Prostate gland (tissue), 2 donors: ENCODE measurements at regions not wholly inside any gene's neighbourhood (a gene's known extent, or its start where the extent isn't known, plus 50 kb on each side); places are given as distances from the start of the nearest gene placed in this dataset.

Experiments used
- DNase-seq: peaks from one replicate; pipeline ENCODE4 v3.0.0-alpha.2; 2019; ENCODE audit warnings: low spot score
- H3K27ac ChIP-seq, 2 donors: fragments of 200-600 bp; sonication (generic); 2 replicates each; pipeline ENCODE4 v1.5.1; 2017 to 2019
- H3K27me3 ChIP-seq: fragments of 200-600 bp; sonication (generic); replicated peaks from 2 replicates; pipeline ENCODE4 v1.5.1; 2019; ENCODE audit not compliant: insufficient read depth
- H3K36me3 ChIP-seq, 2 donors: fragments of 200-600 bp; sonication (generic); 1 replicate in 1 of 2; 2 replicates in 1 of 2; pipeline versions ENCODE4 v1.5.1 to v1.8.1; 2017 to 2019
- H3K4me1 ChIP-seq: fragments of 200-600 bp; sonication (generic); replicated peaks from 2 replicates; pipeline ENCODE4 v1.5.1; 2019
- H3K4me3 ChIP-seq, 2 donors: fragments of 200-600 bp; sonication (generic); 2 replicates each; pipeline ENCODE4 v1.5.1; 2017 to 2019
- H3K9me3 ChIP-seq: fragments of 200-600 bp; sonication (generic); 2 replicates; pipeline ENCODE4 v1.5.1; 2017
- POLR2A ChIP-seq: fragments of 450-650 bp; IDR thresholded peaks from one replicate; pipeline ENCODE4 v1.6.1; 2016; ENCODE audit warnings: antibody characterized with exemption, mild to moderate bottlenecking
- POLR2AphosphoS5 ChIP-seq: sonication (generic); formaldehyde crosslinking; IDR thresholded peaks from one replicate; pipeline ENCODE4 v1.6.1; 2017; ENCODE audit warnings: antibody characterized with exemption
- WGBS: methylation state at CpG from one replicate; pipeline ENCODE4 v1.1.5; 2018; 5-methylcytosine and 5-hydroxymethylcytosine counted together
- intact Hi-C: fragments of 100-400 bp; cut with DNase I; formaldehyde crosslinking; loops from one replicate; pipeline ENCODE4 v1.14.2; 2022
- TF ChIP-seq, protein P1 (sequence below), 4 experiments: fragments of 200-600 bp in 2 of 4; fragments of 450-650 bp in 2 of 4; sonication (generic) in 2 of 4; IDR thresholded peaks; 1 replicate in 3 of 4; 2 replicates in 1 of 4; pipeline ENCODE4 v1.5.1; 2016 to 2019; ENCODE audit warnings: antibody characterized with exemption in 4 of 4, mild to moderate bottlenecking in 2 of 4, moderate library complexity in 2 of 4

DNA sequence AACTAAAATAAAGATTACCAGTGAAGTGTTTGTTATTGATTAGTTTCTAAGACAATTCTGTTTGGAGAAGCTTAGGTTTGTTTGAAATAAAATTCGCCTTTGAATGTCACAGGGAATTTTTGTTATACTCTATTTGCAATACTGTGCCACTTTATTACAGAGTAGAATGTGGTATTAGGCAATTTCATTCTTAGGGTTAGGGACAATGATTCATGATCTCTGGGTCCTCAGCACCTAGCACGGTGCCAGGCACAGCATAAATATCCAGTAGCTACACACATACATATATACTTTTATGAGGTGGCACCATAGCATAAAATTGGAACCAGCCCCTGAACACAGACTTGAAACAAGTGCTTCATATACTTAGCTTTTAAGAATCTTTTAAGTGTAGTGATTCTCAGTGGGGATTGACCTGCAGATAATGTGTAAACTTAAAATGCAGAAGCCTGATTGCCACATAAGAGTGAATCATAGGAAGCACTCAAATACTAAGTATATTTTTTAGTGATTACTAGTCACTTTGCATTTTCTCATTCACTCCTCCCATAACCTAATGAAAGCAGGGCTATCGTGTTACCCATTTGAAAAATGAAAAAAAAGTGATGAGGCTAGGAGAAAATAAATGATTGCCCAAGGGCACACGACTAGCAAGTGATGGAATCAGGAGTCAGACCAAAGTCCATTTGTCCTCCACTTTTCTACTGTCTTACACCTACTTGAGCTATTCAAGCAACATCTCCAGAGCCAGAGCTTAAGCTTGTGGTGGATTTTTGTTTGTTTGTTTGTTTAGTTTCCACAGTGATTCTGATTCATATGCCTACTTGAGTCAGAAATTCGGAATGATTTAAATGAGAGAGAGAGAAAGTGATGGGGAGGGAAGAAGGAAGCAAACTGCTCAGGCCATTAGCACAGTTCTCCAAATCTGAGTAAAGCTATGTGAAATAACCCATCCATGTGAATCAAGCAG is 366.0 kb upstream of the FGF13 start:
- DNase-seq: no peak
- H3K27me3 ChIP-seq: no peaks in the 10 kb centered on the region
- TF ChIP-seq POLR2A: no peak
- TF ChIP-seq, protein P1, sequence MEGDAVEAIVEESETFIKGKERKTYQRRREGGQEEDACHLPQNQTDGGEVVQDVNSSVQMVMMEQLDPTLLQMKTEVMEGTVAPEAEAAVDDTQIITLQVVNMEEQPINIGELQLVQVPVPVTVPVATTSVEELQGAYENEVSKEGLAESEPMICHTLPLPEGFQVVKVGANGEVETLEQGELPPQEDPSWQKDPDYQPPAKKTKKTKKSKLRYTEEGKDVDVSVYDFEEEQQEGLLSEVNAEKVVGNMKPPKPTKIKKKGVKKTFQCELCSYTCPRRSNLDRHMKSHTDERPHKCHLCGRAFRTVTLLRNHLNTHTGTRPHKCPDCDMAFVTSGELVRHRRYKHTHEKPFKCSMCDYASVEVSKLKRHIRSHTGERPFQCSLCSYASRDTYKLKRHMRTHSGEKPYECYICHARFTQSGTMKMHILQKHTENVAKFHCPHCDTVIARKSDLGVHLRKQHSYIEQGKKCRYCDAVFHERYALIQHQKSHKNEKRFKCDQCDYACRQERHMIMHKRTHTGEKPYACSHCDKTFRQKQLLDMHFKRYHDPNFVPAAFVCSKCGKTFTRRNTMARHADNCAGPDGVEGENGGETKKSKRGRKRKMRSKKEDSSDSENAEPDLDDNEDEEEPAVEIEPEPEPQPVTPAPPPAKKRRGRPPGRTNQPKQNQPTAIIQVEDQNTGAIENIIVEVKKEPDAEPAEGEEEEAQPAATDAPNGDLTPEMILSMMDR (IDR thresholded peaks at IDR 0.05): no peak
- TF ChIP-seq POLR2AphosphoS5: no peak
- WGBS: 73% methylated on average over 5 of the region's 5 CpGs
- no peaks in the 10 kb centered on the region for H3K4me1 ChIP-seq
- H3K36me3 ChIP-seq: no peaks in the 10 kb centered on the region
- intact Hi-C loops: no loop called here
- H3K4me3 ChIP-seq: no peak overlapping the region
- H3K9me3 ChIP-seq: no peaks in the 10 kb centered on the region
- no peak overlapping the region for H3K27ac ChIP-seq

DNA sequence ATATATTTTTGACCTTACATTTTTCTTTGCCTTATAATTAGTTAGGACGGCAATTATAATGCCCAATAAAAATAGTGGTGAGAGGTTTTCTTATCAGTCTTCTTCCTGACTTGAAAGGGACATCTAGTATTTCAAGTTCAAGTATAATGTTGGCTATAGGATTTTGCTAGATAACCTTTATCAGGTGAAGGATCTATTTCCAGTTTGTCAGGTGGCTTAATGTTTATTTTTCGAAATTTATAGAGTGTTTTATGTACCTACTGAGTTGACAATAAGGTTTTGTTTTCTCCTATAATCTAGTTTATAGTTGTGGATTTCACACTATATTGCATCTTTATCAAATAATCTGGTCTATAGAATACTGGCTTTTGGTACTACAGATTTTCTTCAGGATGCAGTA is 351.8 kb upstream of the FGF13 start:
- H3K27ac ChIP-seq: no peak overlapping the region
- H3K36me3 ChIP-seq: no peaks in the 10 kb centered on the region
- no peaks in the 10 kb centered on the region for H3K4me1 ChIP-seq
- WGBS: 42% methylated on average over 2 of the region's 2 CpGs
- H3K4me3 ChIP-seq: no peak overlapping the region
- intact Hi-C loops: no loop called here
- no peaks in the 10 kb centered on the region for H3K9me3 ChIP-seq
- TF ChIP-seq, protein P1 (IDR thresholded peaks at IDR 0.05): no peak
- no peak for TF ChIP-seq POLR2A
- TF ChIP-seq POLR2AphosphoS5: no peak
- H3K27me3 ChIP-seq: no peaks in the 10 kb centered on the region
- DNase-seq: no peak

DNA sequence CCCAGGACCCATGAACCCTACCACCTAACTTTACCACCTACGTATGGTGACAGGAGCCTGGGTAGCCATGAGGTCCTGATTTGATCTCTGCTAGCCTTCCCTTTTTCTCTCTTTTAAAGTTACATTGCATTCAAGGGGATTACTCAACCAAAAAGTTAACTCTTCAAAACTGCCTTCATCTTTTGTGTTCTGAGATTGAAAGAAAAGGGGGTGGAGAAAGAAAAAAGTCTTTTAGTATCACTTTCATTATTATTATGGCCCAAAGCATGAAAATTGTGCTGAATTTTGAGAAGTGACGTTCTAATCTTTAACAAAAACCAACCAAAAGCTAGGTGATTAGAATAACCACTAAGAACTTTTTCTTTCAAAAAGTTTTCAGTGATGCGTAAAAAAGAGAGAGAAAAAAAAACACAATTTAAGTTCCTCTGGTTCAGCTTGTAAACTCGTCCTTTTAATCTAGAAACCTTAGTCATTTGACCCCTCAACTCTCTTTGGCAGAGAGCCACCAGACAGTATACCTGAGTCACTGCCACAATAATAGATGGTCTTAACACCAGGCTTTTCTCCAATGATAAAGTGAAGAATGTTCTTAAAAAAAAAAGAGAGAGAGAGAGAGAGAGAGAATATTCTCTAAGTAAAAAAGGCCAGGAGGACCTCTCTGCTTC is 347.4 kb upstream of the FGF13 start:
- Histone ChIP-seq H3K36me3 (no peaks in the 10 kb centered on the region), H3K4me1 (no peaks in the 10 kb centered on the region), H3K9me3 (no peaks in the 10 kb centered on the region), H3K4me3 (no peak overlapping the region), H3K27me3 (no peaks in the 10 kb centered on the region), H3K27ac (no peak overlapping the region)
- intact Hi-C loops: no loop called here
- 28% methylated on average over 4 of the region's 4 CpGs for WGBS
- no peak for DNase-seq
- TF ChIP-seq, protein P1 (IDR thresholded peaks at IDR 0.05): no peak
- TF ChIP-seq POLR2AphosphoS5 (no peak), POLR2A (no peak)

DNA sequence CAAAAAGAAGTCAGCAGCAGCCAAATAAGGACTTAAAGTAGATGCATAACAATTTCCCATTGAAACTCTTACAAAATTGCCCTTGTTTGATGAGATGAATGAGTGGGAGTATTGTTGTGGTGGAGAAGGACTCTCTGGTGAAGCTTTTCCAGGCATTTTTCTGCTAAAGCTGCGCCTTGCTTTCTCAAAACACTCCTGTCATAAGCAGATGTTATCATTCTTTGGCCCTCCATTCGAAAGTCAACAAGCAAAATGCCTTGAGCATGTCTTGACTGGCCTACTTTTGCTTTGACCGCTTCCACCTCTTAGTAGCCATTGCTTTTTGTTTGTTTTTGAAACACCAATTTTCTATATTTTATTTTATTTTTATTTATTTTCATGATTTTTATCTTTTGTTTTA is 340.9 kb upstream of the FGF13 start:
- H3K27me3 ChIP-seq: no peaks in the 10 kb centered on the region
- H3K4me1 ChIP-seq: no peaks in the 10 kb centered on the region
- H3K4me3 ChIP-seq: no peak overlapping the region
- TF ChIP-seq POLR2AphosphoS5: no peak
- TF ChIP-seq, protein P1 (IDR thresholded peaks at IDR 0.05): no peak
- no peak for TF ChIP-seq POLR2A
- intact Hi-C loops: no loop called here
- H3K9me3 ChIP-seq: no peaks in the 10 kb centered on the region
- 57% methylated on average over 3 of the region's 3 CpGs for WGBS
- no peak overlapping the region for H3K27ac ChIP-seq
- no peak for DNase-seq
- no peaks in the 10 kb centered on the region for H3K36me3 ChIP-seq
